ENCODE measurements at regions not wholly inside any gene's neighbourhood (a gene's known extent, or its start where the extent isn't known, plus 50 kb on each side); places are given as distances from the start of the nearest gene placed in this dataset.

DNA sequence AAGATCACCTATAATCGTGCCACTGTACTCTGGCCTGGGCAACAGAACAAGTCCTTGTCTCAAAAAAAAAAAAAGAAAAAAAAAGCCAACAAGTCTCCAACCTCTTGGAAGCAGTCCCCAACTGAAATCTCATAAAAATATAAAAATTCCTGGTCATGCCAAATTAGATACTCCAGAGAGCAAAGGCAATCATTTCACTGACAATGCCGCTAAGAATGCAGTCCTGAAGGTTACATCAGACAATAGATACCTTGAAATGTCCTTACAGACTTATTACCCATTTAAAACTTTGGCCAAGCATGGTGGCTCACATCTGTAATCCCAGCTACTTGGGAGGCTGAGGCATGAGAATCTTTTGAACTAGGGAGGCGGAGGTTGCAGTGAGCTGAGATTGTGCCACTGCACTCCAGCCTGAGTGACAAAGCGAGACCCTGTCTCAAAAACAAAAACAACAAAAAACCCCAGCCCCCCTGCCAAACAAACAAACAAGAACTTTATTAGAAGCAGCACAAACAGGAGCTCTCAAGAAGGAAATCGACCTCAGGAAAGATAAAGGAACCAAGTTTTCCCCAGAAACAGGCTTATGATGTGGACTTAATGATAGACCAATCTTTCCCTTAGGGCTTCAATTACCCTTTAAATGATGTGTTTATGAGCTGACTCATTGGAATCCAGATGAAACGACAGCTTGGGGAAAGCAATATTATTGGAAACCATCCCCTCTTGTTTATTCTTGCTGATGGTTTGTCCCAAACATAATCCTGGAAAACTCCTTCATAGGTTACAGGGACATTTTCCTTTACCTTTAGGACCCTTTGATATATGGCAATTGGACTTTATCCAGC lies 53.1 kb upstream of the XCR1 start:
- H3K9me3 Mint-ChIP-seq (ENCODE audit: unreplicated experiment), result no peaks in the 10 kb centered on the region
- no peak overlapping the region for H3K9ac ChIP-seq (ENCODE audit: low read length)
- no peak overlapping the region for H3K27ac ChIP-seq (ENCODE audit: low read depth, low read length)
- H3K27me3 ChIP-seq (ENCODE audit: insufficient read depth, low read length), result no peaks in the 10 kb centered on the region
- H3K4me3 ChIP-seq (ENCODE audit: insufficient read depth, low read depth, low read length), result no peak overlapping the region
- H4K20me1 ChIP-seq (ENCODE audit: insufficient read depth, low read length), result no peaks in the 10 kb centered on the region
- H3K27me3 Mint-ChIP-seq (ENCODE audit: low read depth, unreplicated experiment), result peaks cover 2% of the 10 kb centered on the region
- H3K4me1 ChIP-seq (ENCODE audit: insufficient read depth, low read length), result no peaks in the 10 kb centered on the region
- H2AFZ ChIP-seq (ENCODE audit: low read depth, low read length), result no peak overlapping the region
- H3K4me1 Mint-ChIP-seq (ENCODE audit: low read depth, unreplicated experiment), result no peaks in the 10 kb centered on the region
- H3K9me3 ChIP-seq (ENCODE audit: insufficient read depth, low read depth, low read length), result no peaks in the 10 kb centered on the region
- no peak for DNase-seq (ENCODE audit: low read depth)
- H3K79me2 ChIP-seq (ENCODE audit: insufficient read depth, low read length), result no peaks in the 10 kb centered on the region
- H3K4me2 ChIP-seq (ENCODE audit: low read length), result no peak overlapping the region
- FAIRE-seq, result no peak
- no peaks in the 10 kb centered on the region for H3K36me3 Mint-ChIP-seq (ENCODE audit: low read depth, unreplicated experiment)
- no peak overlapping the region for H3K27ac Mint-ChIP-seq (ENCODE audit: unreplicated experiment)
- no peak overlapping the region for H3K4me3 Mint-ChIP-seq (ENCODE audit: unreplicated experiment)
- H3K36me3 ChIP-seq (ENCODE audit: insufficient read depth, low read length), result no peaks in the 10 kb centered on the region
- TF ChIP-seq, protein P1, sequence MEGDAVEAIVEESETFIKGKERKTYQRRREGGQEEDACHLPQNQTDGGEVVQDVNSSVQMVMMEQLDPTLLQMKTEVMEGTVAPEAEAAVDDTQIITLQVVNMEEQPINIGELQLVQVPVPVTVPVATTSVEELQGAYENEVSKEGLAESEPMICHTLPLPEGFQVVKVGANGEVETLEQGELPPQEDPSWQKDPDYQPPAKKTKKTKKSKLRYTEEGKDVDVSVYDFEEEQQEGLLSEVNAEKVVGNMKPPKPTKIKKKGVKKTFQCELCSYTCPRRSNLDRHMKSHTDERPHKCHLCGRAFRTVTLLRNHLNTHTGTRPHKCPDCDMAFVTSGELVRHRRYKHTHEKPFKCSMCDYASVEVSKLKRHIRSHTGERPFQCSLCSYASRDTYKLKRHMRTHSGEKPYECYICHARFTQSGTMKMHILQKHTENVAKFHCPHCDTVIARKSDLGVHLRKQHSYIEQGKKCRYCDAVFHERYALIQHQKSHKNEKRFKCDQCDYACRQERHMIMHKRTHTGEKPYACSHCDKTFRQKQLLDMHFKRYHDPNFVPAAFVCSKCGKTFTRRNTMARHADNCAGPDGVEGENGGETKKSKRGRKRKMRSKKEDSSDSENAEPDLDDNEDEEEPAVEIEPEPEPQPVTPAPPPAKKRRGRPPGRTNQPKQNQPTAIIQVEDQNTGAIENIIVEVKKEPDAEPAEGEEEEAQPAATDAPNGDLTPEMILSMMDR (IDR thresholded peaks at IDR 0.05; ENCODE audit: insufficient read depth, low read depth, low read length), result no peak
- TF ChIP-seq EZH2 (IDR thresholded peaks at IDR 0.05; ENCODE audit: insufficient read depth, low read length), result no peak

DNA sequence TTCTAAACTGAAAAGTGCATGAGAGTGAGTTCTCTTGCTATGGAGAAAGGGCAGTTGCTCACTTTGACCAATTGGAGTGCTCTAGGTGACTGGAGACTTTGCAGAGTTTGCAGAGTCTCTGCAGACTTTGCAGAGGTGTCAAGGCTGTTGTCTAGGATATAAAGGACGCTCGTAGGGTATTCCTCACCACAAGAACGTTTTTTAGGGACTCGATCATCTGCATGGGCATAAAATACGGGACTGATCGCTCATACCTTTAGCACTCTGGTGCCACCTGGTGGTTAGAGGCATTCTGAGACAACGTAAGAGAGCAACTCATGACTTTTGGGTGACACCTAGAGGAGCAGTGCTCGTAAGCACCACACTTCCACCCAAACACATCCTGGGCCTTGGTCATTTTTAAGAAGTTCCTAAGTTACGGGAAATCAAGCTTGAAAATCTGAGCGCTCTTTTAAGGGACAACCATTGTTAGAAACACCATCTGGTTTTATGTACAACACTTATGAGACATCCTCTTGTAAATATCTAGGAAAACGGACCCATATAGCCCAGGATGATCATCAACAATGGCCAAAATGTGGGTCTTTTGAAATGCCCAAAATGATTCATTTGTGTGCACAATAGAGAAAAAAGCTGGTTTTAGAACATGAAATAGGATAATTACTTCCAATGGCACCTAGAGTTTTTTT lies 51.6 kb upstream of the XCR1 start:
- peak overlapping the region; percentile 63 for H3K4me3 Mint-ChIP-seq (ENCODE audit: unreplicated experiment)
- Histone ChIP-seq H3K9me3 (ENCODE audit: insufficient read depth, low read depth, low read length) (no peaks in the 10 kb centered on the region), H3K4me3 (ENCODE audit: insufficient read depth, low read depth, low read length) (no peak overlapping the region), H3K9ac (ENCODE audit: low read length) (no peak overlapping the region), H3K4me2 (ENCODE audit: low read length) (peak overlapping the region; percentile 74), H2AFZ (ENCODE audit: low read depth, low read length) (no peak overlapping the region), H4K20me1 (ENCODE audit: insufficient read depth, low read length) (no peaks in the 10 kb centered on the region), H3K36me3 (ENCODE audit: insufficient read depth, low read length) (no peaks in the 10 kb centered on the region), H3K27ac (ENCODE audit: low read depth, low read length) (no peak overlapping the region), H3K79me2 (ENCODE audit: insufficient read depth, low read length) (no peaks in the 10 kb centered on the region), H3K27me3 (ENCODE audit: insufficient read depth, low read length) (no peaks in the 10 kb centered on the region), H3K4me1 (ENCODE audit: insufficient read depth, low read length) (no peaks in the 10 kb centered on the region)
- FAIRE-seq, result peak; percentile 93
- TF ChIP-seq, protein P1 (IDR thresholded peaks at IDR 0.05; ENCODE audit: insufficient read depth, low read depth, low read length), result peak; percentile 100
- no peak for TF ChIP-seq EZH2 (IDR thresholded peaks at IDR 0.05; ENCODE audit: insufficient read depth, low read length)
- no peaks in the 10 kb centered on the region for H3K9me3 Mint-ChIP-seq (ENCODE audit: unreplicated experiment)
- DNase-seq (ENCODE audit: low read depth), result peak; percentile 73
- H3K27me3 Mint-ChIP-seq (ENCODE audit: low read depth, unreplicated experiment), result peaks cover 2% of the 10 kb centered on the region
- no peak overlapping the region for H3K27ac Mint-ChIP-seq (ENCODE audit: unreplicated experiment)
- no peaks in the 10 kb centered on the region for H3K36me3 Mint-ChIP-seq (ENCODE audit: low read depth, unreplicated experiment)
- no peaks in the 10 kb centered on the region for H3K4me1 Mint-ChIP-seq (ENCODE audit: low read depth, unreplicated experiment)

All from astrocyte (in vitro differentiated cells and primary cell).